ENCODE measurements at regions not wholly inside any gene's neighbourhood (a gene's known extent, or its start where the extent isn't known, plus 50 kb on each side); places are given as distances from the start of the nearest gene placed in this dataset.

GRCh38 chrX:117744958-117745357 lies 371.7 kb downstream of the KLHL13 start:
- TF ChIP-seq POLR2A (IDR thresholded peaks at IDR 0.05; ENCODE audit: low read length): no peak
- no peak for TF ChIP-seq GATA1 (IDR thresholded peaks at IDR 0.05; ENCODE audit: low read depth, low read length)

Data from erythroblast (primary cell).